ENCODE measurements at regions not wholly inside any gene's neighbourhood (a gene's known extent, or its start where the extent isn't known, plus 50 kb on each side); places are given as distances from the start of the nearest gene placed in this dataset.

GRCh38 chr2:51290725-51291124, 258.8 kb upstream of the NRXN1 start:
- TF ChIP-seq ATF2 (IDR thresholded peaks at IDR 0.05; ENCODE audit: low read length) (no peak), POLR2AphosphoS5 (IDR thresholded peaks at IDR 0.05; ENCODE audit: low read length) (no peak), FOS (IDR thresholded peaks at IDR 0.05; ENCODE audit: borderline replicate concordance, extremely low read depth, insufficient read length) (no peak), POLR2A (IDR thresholded peaks at IDR 0.05; ENCODE audit: low read depth, low read length) (no peak), SIN3A (IDR thresholded peaks at IDR 0.05; ENCODE audit: low read depth, low read length) (no peak)
